ENCODE measurements at regions not wholly inside any gene's neighbourhood (a gene's known extent, or its start where the extent isn't known, plus 50 kb on each side); places are given as distances from the start of the nearest gene placed in this dataset.

GRCh38 chr1:55418208-55419000 is 203.2 kb upstream of the USP24 start:
- FAIRE-seq: no peak

GRCh38 chr1:55416164-55416842 is 201.1 kb upstream of the USP24 start:
- FAIRE-seq: no peak

DNA sequence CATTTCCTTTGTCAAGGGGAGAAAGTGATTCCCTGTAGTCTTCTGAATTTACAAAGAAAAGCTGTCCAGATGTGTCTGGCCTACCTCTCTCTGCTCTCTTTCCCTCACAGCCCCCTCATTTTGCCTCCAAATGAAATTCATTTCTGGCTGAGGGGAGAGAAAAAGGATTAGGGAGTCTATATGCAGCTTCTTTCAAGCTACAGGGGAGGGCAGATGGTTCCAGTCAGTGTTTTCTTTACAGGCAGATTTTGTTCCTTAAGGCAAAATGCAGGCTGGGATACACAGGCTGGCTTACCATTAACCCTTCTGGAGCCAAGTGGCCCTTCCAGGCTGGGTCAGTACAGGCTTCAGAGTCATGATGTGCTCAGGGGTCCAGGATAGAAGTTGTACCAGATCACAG is 198.1 kb upstream of the USP24 start:
- no peak for FAIRE-seq

DNA sequence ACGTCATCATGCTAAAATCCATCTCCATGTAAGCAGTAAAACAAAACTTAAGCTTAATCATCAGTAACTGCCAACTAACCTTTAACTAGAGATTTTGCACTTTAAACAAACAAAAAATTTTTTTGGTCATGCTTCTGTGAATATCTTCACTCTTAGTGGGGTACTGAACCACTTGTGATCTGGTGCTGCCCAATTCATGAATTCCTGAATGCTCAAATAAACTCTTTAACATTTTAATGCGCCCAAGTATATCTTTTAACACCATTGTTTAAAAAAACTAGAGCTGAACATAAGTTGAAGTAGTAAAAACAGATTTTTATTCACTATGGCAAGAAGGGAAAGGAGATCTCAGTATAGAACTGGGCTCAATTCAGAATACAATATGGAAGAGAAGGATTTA is 196.9 kb upstream of the USP24 start:
- FAIRE-seq: no peak

GRCh38 chr1:55402671-55403464 is 187.7 kb upstream of the USP24 start:
- no peak for FAIRE-seq

DNA sequence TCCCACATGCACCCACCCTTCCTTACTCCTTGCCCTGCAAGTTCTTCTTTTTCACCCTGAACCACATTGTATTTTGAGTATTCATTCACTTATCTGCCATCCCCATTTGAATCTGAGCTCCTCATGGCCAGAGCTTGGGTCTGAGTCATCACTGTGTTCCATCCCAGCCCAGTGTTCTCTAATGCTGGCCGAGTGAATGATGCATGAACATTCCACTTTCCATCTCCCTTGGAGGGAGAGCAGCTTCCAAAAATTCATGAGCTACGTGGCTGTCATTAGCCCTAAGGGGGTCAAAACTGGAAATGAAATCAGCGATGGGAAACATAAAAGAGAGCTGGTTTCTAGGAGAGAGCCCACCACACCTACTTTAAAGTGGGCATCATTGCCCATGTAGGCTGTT is 187.0 kb upstream of the USP24 start:
- no peak for FAIRE-seq

DNA sequence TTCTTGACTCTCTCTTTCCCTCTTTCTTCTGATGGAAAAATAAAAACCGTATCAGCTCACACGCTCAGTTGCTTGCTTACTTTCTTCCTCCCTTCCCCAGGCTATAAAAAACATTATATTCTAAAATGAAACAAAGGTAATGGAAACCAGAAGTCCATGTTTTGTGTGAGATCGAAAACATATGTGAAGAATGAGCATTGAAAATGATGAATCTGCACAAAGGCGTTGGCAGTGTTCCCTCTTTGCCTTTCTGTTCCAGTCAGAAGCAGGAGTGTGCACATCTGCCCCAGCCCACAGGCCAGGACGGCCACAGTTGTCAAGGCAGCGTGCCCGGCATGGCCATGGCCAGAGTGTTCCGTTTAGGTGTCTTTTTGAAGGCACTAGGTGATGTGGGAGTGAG is 185.3 kb upstream of the USP24 start:
- no peak for FAIRE-seq

GRCh38 chr1:55399346-55399745 is 184.2 kb upstream of the USP24 start:
- FAIRE-seq: no peak

- FAIRE-seq: no peak
Observed at GRCh38 chr1:55396381-55396891, 181.3 kb upstream of the USP24 start.

DNA sequence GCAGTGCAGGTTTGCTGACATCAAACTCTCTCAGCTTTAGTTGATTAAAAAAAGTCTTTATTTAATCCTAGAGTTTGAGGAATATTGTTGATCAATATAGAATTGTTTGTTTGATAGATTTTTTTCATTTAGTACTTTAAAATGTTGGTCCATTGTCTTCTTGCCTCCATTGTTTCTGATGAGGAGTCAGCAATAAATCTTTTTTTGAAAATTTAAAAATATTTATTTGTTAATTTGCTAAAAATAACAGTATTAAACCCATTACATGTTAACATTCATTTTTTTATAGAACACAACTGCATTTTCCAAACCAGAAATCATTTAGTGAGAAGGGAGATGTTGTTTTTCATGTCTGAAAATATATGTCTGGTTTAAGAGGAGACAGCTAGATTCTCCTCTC is 173.8 kb upstream of the USP24 start:
- FAIRE-seq: no peak

DNA sequence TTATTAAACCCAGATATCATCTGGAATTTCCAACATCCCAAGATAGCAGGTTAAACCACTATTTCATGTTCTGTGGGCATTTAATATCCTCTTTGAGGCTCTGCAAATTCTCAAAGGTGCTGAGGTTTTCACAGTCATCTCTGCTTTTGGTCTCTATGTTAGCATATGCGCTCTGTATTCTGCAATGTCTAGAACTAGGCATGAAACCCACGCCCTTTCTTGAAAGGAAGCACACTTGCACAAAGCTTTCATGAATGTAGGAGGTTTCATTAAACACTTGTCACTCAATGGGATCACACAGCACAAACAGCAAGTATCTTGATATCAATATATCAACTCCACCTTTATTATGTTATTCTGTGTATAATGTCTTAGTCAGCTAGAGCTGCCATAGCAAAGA is 172.0 kb upstream of the USP24 start:
- no peak for FAIRE-seq

GRCh38 chr1:55386456-55386855 is 171.3 kb upstream of the USP24 start:
- no peak for FAIRE-seq

DNA sequence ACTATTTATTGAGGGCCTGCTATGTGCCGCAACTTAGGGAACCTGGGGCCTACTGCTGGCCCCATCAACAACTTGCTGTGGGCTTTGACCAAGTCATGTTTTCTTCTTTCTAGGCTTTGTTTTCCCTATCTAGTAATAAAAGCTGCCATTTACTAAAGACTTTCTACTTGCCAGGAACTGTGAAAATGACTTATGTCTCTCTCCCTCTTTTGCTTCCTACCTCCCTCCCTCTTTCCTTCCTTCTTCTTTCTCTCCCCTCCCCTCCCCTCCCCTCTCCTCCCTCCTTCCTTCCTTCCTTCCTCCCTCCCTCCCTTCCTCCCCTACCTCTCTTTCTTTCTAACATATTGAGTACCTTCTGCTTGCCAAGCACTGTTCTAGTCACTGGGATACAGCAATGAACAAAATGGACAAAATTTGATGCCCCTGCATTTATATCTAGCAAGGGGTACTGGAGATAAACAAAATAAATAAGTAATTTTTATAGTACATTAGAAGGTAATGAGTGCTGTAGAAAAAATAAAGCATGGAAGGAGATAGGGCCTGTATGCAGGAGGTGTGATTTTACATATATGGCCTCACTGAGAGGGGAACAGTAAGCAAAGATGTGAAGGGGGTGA is 170.3 kb upstream of the USP24 start:
- no peak for FAIRE-seq

- no peak for FAIRE-seq
Observed at GRCh38 chr1:55384637-55385036, 169.5 kb upstream of the USP24 start.

- no peak for FAIRE-seq
Observed at GRCh38 chr1:55382806-55383305, 167.7 kb upstream of the USP24 start.

- no peak for FAIRE-seq
Observed at GRCh38 chr1:55381983-55382382, 166.8 kb upstream of the USP24 start.

DNA sequence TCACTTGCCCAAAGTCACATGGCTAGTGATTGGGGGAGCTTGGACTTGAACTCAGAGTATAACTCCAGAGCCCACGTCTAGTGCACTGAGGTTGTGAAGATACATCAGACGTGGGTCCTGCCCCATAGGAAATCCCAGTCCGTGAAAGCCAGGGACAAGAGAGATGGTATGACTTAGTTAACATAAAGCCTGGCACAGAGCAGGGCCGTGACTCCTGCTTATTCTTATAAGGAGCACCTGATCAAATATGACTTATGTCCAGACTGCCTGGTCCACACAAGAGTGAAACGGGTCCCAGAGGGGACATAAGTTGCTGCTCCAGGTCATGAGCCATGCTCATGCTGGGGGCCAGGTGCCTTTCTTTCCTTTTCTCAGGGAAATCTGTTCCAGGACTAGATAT is 166.3 kb upstream of the USP24 start:
- FAIRE-seq: no peak

DNA sequence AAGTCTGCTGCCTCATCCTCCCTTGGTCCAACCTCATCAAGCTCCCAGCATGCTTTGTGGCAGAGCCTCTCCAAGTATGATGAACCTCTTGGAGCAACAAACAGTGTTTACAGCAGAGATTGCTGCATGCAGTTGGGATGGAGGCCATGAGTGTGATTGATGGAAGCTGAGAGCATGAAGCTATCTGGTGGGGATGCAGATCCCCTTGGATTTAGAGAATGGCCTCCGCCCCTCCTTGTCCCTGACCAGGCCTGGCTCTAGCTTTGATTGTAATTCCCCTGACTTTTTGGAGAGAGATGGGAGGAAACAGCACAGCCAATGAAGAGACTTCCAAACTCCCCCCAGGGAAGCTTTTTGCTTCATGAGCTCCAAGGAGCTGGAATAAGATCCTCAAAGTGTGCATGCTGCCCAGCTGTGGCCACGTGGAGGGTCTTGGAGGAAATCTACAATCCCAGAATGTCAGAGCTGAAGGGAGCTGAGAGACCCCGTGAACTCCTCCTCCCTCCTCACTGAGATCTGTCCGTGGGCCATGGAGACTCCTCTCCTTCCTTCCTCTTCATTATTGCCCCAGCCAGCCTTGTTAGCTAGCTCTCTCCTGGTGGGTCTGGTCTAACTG is 165.3 kb upstream of the USP24 start:
- no peak for FAIRE-seq

DNA sequence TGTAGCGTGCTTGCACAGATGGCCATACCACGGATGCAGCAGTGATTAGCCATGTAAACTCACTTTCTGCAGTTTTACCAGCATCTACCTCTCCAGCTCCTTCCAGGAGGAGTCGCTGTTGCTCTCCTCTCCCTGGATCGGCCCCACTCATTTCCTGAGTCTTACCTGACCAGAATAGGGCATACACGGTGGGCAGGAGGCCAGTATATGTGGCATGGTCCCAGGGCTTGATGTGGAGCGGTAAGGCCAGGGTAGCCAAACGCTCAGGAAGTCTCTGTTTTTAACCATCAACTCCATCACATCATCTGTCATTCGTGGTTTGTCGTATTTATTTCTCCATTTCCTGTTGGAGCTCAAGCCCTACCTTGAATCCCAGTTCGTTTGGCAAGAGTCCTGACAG is 163.4 kb upstream of the USP24 start:
- no peak for FAIRE-seq

- no peak for FAIRE-seq
Observed at GRCh38 chr1:55376897-55377296, 161.7 kb upstream of the USP24 start.

DNA sequence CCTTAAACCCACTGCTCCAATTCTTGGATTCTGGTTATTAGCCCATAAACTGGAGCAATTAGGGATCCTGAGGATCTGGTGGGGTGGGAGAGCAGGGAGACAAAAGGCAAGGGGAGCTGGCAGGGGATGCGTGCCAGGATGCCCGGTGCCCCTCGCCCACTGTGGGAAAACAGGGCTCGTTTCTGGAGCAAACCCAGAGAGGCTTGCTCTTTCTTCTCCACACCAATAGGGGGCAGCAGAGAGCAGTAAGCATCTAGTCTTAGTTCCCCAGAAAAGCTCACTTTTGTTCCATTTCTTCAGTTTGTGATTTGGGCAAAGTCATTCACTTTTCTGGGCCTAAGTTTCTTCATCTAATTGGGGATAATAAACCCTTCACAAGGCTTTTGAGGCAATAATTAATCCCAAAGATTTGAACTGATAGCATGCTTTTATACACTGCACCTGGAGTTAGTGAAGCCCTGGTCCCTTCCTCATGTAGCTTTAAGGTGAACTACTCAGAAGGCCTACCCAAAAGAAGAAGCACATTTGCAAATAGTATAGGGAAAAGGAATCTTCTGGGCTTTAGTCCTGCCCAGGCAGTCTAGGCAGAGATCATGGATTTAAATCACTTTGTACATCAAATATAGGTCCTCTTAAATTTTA is 160.6 kb upstream of the USP24 start:
- FAIRE-seq: no peak
